Transverse colon (tissue), 4 donors: ENCODE measurements at regions not wholly inside any gene's neighbourhood (a gene's known extent, or its start where the extent isn't known, plus 50 kb on each side); places are given as distances from the start of the nearest gene placed in this dataset.

Experiments used
- DNase-seq: peaks from one replicate; pipeline ENCODE4 v3.0.0-alpha.2; 2019
- H3K27ac ChIP-seq, 4 donors: fragments of 200-600 bp; sonication (generic); 2 replicates each; pipeline ENCODE4 v1.5.1; 2016 to 2018; ENCODE audit warnings: inconsistent platforms in 4 of 4
- H3K27me3 ChIP-seq: fragments of 200-600 bp; sonication (generic); 2 replicates; pipeline ENCODE4 v1.5.1; 2017; ENCODE audit warnings: inconsistent platforms
- H3K36me3 ChIP-seq, 4 donors: fragments of 200-600 bp; sonication (generic); 2 replicates each; pipeline ENCODE4 v1.5.1; 2017 to 2019; ENCODE audit warnings: inconsistent platforms in 4 of 4
- H3K4me1 ChIP-seq, 4 donors: fragments of 200-600 bp; sonication (generic); 2 replicates each; pipeline ENCODE4 v1.5.1; 2017 to 2020; ENCODE audit warnings: inconsistent platforms in 4 of 4
- H3K4me3 ChIP-seq, 4 donors: fragments of 200-600 bp; sonication (generic); 1 replicate in 1 of 4; 2 replicates in 3 of 4; pipeline versions ENCODE4 v1.5.1 to v1.6.1; 2017 to 2019; ENCODE audit warnings: inconsistent platforms in 4 of 4
- H3K9me3 ChIP-seq, 2 donors: fragments of 200-600 bp; sonication (generic); 2 replicates each; pipeline ENCODE4 v1.5.1; 2017 to 2019; ENCODE audit warnings: inconsistent platforms in 2 of 2
- EP300 ChIP-seq: sonication (generic); formaldehyde crosslinking; IDR thresholded peaks from one replicate; pipeline ENCODE4 v1.6.1; 2017; ENCODE audit warnings: antibody characterized with exemption, low read depth
- POLR2A ChIP-seq: fragments of 450-650 bp; IDR thresholded peaks from one replicate; pipeline ENCODE4 v1.6.1; 2016; ENCODE audit warnings: antibody characterized with exemption, mild to moderate bottlenecking, moderate library complexity
- POLR2AphosphoS5 ChIP-seq, 3 donors: sonication (generic); formaldehyde crosslinking; IDR thresholded peaks; one replicate each; pipeline ENCODE4 v1.6.1; 2016; ENCODE audit warnings: antibody characterized with exemption in 3 of 3
- WGBS, 2 donors: methylation state at CpG; one replicate each; pipeline ENCODE4 v1.1.5; 2018; ENCODE audit warnings: low coverage in 1 of 2; 5-methylcytosine and 5-hydroxymethylcytosine counted together
- in situ Hi-C, 4 donors: fragments of 200-750 bp; cut with MboI; loops; one replicate each; pipeline versions ENCODE4 v1.15.0 to v1.15.1; 2017; ENCODE audit warnings: low sequenced_read_pairs in 3 of 4, low pct_ligation_motif_present in 1 of 4, low pct_unique_long_range_greater_than_20kb in 1 of 4
- intact Hi-C: fragments of 100-400 bp; cut with DNase I; formaldehyde crosslinking; loops from one replicate; pipeline ENCODE4 v1.15.1; 2023; ENCODE audit warnings: low total_unique reads
- TF ChIP-seq, protein P1 (sequence below), 5 experiments: fragments of 200-600 bp in 3 of 5; fragments of 450-650 bp in 2 of 5; sonication (generic) in 3 of 5; IDR thresholded peaks; 1 replicate in 2 of 5; 2 replicates in 3 of 5; pipeline ENCODE4 v1.5.1; 2016 to 2017; ENCODE audit warnings: antibody characterized with exemption in 5 of 5, inconsistent platforms in 3 of 5, mild to moderate bottlenecking in 2 of 5, moderate library complexity in 1 of 5

DNA sequence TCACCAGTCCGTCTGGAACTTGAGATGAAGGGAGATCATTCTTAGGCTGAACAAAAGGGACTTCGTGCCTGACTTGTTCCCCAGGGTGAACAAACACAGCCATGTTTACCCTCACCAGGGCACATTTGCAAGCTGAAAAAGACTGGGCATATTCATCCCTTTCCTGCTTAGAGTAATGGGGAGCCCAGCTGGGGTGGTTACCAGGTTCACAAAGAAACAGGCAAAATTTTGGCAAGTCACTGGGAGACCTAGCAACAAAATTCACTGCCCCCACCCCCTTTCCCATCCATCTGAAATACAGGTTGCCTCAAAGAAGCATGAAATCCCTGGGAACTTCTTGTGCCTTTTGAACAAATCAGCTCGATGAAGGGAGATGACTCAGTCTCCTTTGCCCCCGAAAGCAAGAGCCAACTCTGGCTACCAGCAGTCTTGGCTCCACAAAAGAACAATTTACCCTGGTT is 775.0 kb downstream of the SQOR start:
- no peak for DNase-seq
- H3K36me3 ChIP-seq = no peaks in the 10 kb centered on the region
- intact Hi-C loops = no loop called here
- in situ Hi-C loops = no loop called here
- TF ChIP-seq, protein P1, sequence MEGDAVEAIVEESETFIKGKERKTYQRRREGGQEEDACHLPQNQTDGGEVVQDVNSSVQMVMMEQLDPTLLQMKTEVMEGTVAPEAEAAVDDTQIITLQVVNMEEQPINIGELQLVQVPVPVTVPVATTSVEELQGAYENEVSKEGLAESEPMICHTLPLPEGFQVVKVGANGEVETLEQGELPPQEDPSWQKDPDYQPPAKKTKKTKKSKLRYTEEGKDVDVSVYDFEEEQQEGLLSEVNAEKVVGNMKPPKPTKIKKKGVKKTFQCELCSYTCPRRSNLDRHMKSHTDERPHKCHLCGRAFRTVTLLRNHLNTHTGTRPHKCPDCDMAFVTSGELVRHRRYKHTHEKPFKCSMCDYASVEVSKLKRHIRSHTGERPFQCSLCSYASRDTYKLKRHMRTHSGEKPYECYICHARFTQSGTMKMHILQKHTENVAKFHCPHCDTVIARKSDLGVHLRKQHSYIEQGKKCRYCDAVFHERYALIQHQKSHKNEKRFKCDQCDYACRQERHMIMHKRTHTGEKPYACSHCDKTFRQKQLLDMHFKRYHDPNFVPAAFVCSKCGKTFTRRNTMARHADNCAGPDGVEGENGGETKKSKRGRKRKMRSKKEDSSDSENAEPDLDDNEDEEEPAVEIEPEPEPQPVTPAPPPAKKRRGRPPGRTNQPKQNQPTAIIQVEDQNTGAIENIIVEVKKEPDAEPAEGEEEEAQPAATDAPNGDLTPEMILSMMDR (IDR thresholded peaks at IDR 0.05) = no peak
- TF ChIP-seq POLR2A (no peak), EP300 (no peak), POLR2AphosphoS5 (IDR thresholded peaks at IDR 0.05) (no peak)
- H3K4me3 ChIP-seq = no peak overlapping the region
- no peaks in the 10 kb centered on the region for H3K4me1 ChIP-seq
- WGBS, 2 donors = 76% methylated on average over 3 to 4 of the region's 4 CpGs
- no peaks in the 10 kb centered on the region for H3K9me3 ChIP-seq
- H3K27me3 ChIP-seq = no peaks in the 10 kb centered on the region
- H3K27ac ChIP-seq = no peak overlapping the region

DNA sequence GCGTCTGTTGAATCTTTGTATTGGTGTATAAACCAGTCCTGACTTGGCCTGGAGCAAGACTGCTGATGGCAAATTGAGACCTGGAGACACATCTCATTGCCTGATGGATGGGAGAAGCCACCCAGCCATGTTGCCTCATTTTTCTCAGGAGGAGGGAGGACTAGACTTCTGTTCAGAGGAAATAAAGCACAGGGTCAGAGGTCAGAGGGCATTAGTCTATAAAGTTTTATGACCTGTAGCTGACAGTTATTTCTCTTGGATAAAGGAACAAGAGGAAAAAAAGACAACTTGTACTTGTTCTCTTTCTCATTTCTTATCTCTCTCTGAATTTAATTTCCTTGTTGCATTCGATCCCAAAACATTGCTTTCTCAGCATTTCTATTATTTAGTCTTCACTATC is 775.9 kb downstream of the SQOR start:
- no peak overlapping the region for H3K4me3 ChIP-seq
- H3K36me3 ChIP-seq = no peaks in the 10 kb centered on the region
- TF ChIP-seq POLR2AphosphoS5 (IDR thresholded peaks at IDR 0.05) (no peak), EP300 (no peak), POLR2A (no peak)
- TF ChIP-seq, protein P1 (IDR thresholded peaks at IDR 0.05) = no peak
- 49 to 65% methylated on average over 2 of the region's 2 CpGs for WGBS, 2 donors
- H3K27ac ChIP-seq = no peak overlapping the region
- no peaks in the 10 kb centered on the region for H3K27me3 ChIP-seq
- intact Hi-C loops = no loop called here
- H3K9me3 ChIP-seq = no peaks in the 10 kb centered on the region
- H3K4me1 ChIP-seq = no peaks in the 10 kb centered on the region
- DNase-seq = no peak
- in situ Hi-C loops = no loop called here

DNA sequence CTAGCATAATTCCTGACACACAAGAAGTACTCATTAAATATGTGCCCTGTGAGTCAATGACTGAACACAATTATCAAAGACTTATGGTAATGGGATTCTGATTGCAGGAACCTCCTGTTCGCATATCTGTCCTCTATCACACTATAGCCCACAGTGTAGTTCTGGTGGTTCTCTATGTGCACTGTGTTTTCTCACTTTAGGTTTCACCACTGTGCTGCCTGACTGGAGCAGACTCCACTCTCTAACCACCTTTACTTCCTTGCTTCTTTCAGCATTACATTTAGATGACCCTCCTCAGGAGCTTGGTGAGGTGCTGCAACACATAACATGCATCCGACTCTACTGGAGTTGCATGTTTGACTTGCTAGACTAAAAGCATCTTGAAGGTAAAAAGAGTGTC is 777.1 kb downstream of the SQOR start:
- in situ Hi-C loops (no loop called here), intact Hi-C loops (no loop called here)
- no peak for DNase-seq
- TF ChIP-seq POLR2AphosphoS5 (IDR thresholded peaks at IDR 0.05) (no peak), POLR2A (no peak)
- TF ChIP-seq, protein P1 (IDR thresholded peaks at IDR 0.05) = no peak
- Histone ChIP-seq H3K9me3 (no peaks in the 10 kb centered on the region), H3K36me3 (no peaks in the 10 kb centered on the region), H3K27me3 (no peaks in the 10 kb centered on the region), H3K27ac (no peak overlapping the region), H3K4me1 (no peaks in the 10 kb centered on the region), H3K4me3 (no peak overlapping the region)
- 83 to 100% methylated on average over 1 to 2 of the region's 2 CpGs for WGBS, 2 donors

DNA sequence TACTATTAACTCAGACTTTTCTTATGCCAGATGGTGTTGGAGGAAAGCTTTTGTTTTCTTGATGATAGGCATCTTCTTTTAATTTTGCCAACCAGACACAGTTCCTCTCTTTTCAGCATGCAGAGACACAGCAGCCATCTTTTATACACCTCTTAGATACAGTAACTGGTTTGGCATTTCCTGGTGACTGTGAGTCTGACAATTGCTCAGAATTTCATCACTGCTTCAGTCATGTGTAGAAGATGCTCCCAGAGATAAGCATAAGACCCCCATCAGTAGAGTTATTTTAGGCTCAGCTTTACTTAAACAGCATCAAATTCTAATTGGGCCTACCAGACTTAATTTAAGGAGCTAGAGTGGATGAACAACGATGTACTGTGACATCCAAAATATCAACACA is 779.0 kb downstream of the SQOR start:
- 70 to 83% methylated on average over 1 of the region's 1 CpG for WGBS, 2 donors
- H3K36me3 ChIP-seq = no peaks in the 10 kb centered on the region
- no peak for TF ChIP-seq POLR2AphosphoS5 (IDR thresholded peaks at IDR 0.05)
- no peak for TF ChIP-seq POLR2A
- TF ChIP-seq, protein P1 (IDR thresholded peaks at IDR 0.05) = no peak
- TF ChIP-seq EP300 = no peak
- intact Hi-C loops (no loop called here), in situ Hi-C loops (no loop called here)
- no peak for DNase-seq
- H3K27ac ChIP-seq = no peak overlapping the region
- H3K4me1 ChIP-seq = no peaks in the 10 kb centered on the region
- H3K27me3 ChIP-seq = no peaks in the 10 kb centered on the region
- no peaks in the 10 kb centered on the region for H3K9me3 ChIP-seq
- no peak overlapping the region for H3K4me3 ChIP-seq
